Keratinocyte (primary cell): ENCODE measurements at regions not wholly inside any gene's neighbourhood (a gene's known extent, or its start where the extent isn't known, plus 50 kb on each side); places are given as distances from the start of the nearest gene placed in this dataset.

ENCODE experiments used
- EZH2 ChIP-seq: IDR thresholded peaks from one replicate; pipeline ENCODE4 v1.6.1; 2012; ENCODE audit warnings: inconsistent platforms, mild to moderate bottlenecking, low read length, moderate library complexity
- TF ChIP-seq, protein P1 (sequence below), 3 experiments: IDR thresholded peaks in 1 of 3; conservative IDR thresholded peaks in 1 of 3; optimal IDR thresholded peaks in 1 of 3; 2 replicates in 2 of 3; 3 replicates in 1 of 3; pipeline versions ENCODE3 to v1.5.1; 2011; ENCODE audit warnings: low read length in 3 of 3, mild to moderate bottlenecking in 3 of 3, moderate library complexity in 2 of 3, control low read depth in 1 of 3, inconsistent platforms in 1 of 3; ENCODE audit not compliant: insufficient read depth in 2 of 3; ENCODE audit errors: extremely low read depth in 1 of 3

DNA sequence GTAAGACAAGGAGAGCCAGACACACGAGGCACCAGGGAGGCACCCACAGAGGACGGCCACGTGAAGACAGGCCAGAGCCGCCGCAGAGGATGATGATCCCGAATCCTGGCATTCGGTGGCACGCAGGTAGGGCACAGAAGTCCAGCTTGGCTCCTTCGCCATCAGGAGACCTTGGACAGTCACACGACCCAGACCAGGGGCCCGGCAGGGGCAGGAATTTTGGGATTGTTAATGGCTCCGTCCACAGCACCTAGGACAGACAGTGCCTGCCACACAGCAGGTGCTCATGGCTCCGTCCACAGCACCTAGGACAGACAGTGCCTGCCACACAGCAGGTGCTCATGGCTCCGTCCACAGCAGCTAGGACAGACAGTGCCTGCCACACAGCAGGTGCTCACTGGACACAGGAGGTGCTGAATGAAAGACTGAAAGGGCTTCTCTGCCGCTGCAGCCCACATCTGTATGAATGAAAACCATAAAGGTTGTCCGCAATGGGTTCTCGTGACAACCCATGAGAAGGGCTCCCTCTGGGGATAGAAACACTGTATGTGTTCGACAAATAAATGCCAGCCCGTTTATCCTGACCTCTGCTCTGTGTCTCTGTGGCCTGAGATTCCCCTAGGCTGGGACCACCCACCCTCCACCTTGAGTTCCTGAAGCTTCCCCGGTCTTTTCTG is 341.6 kb downstream of the CTTN start:
- TF ChIP-seq, protein P1, sequence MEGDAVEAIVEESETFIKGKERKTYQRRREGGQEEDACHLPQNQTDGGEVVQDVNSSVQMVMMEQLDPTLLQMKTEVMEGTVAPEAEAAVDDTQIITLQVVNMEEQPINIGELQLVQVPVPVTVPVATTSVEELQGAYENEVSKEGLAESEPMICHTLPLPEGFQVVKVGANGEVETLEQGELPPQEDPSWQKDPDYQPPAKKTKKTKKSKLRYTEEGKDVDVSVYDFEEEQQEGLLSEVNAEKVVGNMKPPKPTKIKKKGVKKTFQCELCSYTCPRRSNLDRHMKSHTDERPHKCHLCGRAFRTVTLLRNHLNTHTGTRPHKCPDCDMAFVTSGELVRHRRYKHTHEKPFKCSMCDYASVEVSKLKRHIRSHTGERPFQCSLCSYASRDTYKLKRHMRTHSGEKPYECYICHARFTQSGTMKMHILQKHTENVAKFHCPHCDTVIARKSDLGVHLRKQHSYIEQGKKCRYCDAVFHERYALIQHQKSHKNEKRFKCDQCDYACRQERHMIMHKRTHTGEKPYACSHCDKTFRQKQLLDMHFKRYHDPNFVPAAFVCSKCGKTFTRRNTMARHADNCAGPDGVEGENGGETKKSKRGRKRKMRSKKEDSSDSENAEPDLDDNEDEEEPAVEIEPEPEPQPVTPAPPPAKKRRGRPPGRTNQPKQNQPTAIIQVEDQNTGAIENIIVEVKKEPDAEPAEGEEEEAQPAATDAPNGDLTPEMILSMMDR (optimal IDR thresholded peaks at IDR 0.05 in 1 of 3, IDR thresholded peaks at IDR 0.05 in 1 of 3, conservative IDR thresholded peaks at IDR 0.05 in 1 of 3; ENCODE audit: extremely low read depth in 1 of 3, insufficient read depth in 2 of 3, low read length in 3 of 3): no peak
- TF ChIP-seq EZH2: no peak
